Neural cell (in vitro differentiated cells): ENCODE measurements at regions not wholly inside any gene's neighbourhood (a gene's known extent, or its start where the extent isn't known, plus 50 kb on each side); places are given as distances from the start of the nearest gene placed in this dataset.

Source experiments
- H2AFZ ChIP-seq: fragments of 200-600, 300-800 bp; sonication (generic), shearing (Covaris generic); 2 replicates; pipeline ENCODE4 v1.6.0; 2014; ENCODE audit warnings: low read depth, mild to moderate bottlenecking, antibody characterized with exemption, low read length, moderate library complexity
- H3F3A ChIP-seq: fragments of 200-600 bp; shearing (Covaris generic); 2 replicates; pipeline ENCODE4 v1.6.1; 2016; ENCODE audit warnings: mild to moderate bottlenecking, moderate library complexity, mixed read lengths, antibody characterized with exemption, low read length; ENCODE audit not compliant: insufficient read depth, poor library complexity, severe bottlenecking
- H3K27ac ChIP-seq: fragments of 200-600, 300-800 bp; sonication (generic), shearing (Covaris generic); 2 replicates; pipeline ENCODE4 v1.5.1; 2014; ENCODE audit warnings: mild to moderate bottlenecking, low read length, moderate library complexity
- H3K27me3 ChIP-seq: fragments of 300-800, 200-600 bp; sonication (generic), shearing (Covaris generic); 2 replicates; pipeline ENCODE4 v1.6.0; 2014; ENCODE audit warnings: mild to moderate bottlenecking, low read depth, low read length, moderate library complexity; ENCODE audit not compliant: insufficient read depth
- H3K36me3 ChIP-seq: fragments of 300-800, 200-600 bp; sonication (generic), shearing (Covaris generic); 2 replicates; pipeline ENCODE4 v1.5.1; 2014; ENCODE audit warnings: mild to moderate bottlenecking, antibody characterized with exemption, low read length, moderate library complexity; ENCODE audit not compliant: insufficient read depth
- H3K4me2 ChIP-seq: fragments of 300-800, 200-600 bp; sonication (generic), shearing (Covaris generic); 2 replicates; pipeline ENCODE4 v1.6.0; 2014; ENCODE audit warnings: mild to moderate bottlenecking, low read length
- H3K4me3 ChIP-seq: fragments of 300-800, 200-600 bp; sonication (generic), shearing (Covaris generic); 2 replicates; pipeline ENCODE4 v1.5.1; 2014; ENCODE audit warnings: mild to moderate bottlenecking, low read length, moderate library complexity
- H3K79me2 ChIP-seq: fragments of 200-600 bp; shearing (Covaris generic); replicated peaks from 2 replicates; pipeline ENCODE4 v1.6.0; 2014; ENCODE audit warnings: mild to moderate bottlenecking, low read length, moderate library complexity; ENCODE audit not compliant: insufficient read depth
- H3K9ac ChIP-seq: fragments of 300-800, 200-600 bp; sonication (generic), shearing (Covaris generic); 2 replicates; pipeline ENCODE4 v1.6.1; 2016; ENCODE audit warnings: mild to moderate bottlenecking, low read length, mixed read lengths
- H3K9me2 ChIP-seq: fragments of 200-600 bp; shearing (Covaris generic); 2 replicates; pipeline ENCODE4 v1.6.1; 2016; ENCODE audit warnings: mild to moderate bottlenecking, low read length, mixed read lengths; ENCODE audit not compliant: insufficient read depth
- H3K9me3 ChIP-seq: fragments of 200-600, 300-800 bp; sonication (generic), shearing (Covaris generic); 2 replicates; pipeline ENCODE4 v1.6.1; 2016; ENCODE audit warnings: mild to moderate bottlenecking, mixed run types, low read length, moderate library complexity, mixed read lengths
- H4K20me1 ChIP-seq: fragments of 200-600 bp; shearing (Covaris generic); 2 replicates; pipeline ENCODE4 v1.6.1; 2016; ENCODE audit warnings: mild to moderate bottlenecking, mixed run types; ENCODE audit not compliant: insufficient read depth
- CTCF ChIP-seq: fragments of 450-650 bp; IDR thresholded peaks from 2 replicates; pipeline ENCODE4 v1.5.1; 2014; ENCODE audit warnings: antibody characterized with exemption, mild to moderate bottlenecking, moderate library complexity; ENCODE audit not compliant: poor library complexity, severe bottlenecking
- EP300 ChIP-seq: fragments of 450-650 bp; conservative IDR thresholded peaks from 2 replicates; pipeline ENCODE4 v1.6.1; 2014; ENCODE audit warnings: antibody characterized with exemption, mild to moderate bottlenecking, moderate library complexity; ENCODE audit not compliant: poor library complexity, severe bottlenecking
- EZH2 ChIP-seq: fragments of 200-600, 300-800 bp; shearing (Covaris generic), sonication (generic); IDR thresholded peaks from 2 replicates; pipeline ENCODE4 v1.6.1; 2014; ENCODE audit warnings: antibody characterized with exemption, low read length, borderline replicate concordance, mild to moderate bottlenecking; ENCODE audit not compliant: insufficient read depth, poor library complexity, severe bottlenecking
- MXI1 ChIP-seq: fragments of 450-650 bp; conservative IDR thresholded peaks from 2 replicates; pipeline ENCODE4 v1.6.1; 2014; ENCODE audit warnings: antibody characterized with exemption, mild to moderate bottlenecking; ENCODE audit not compliant: poor library complexity, severe bottlenecking
- POLR2AphosphoS5 ChIP-seq: IDR thresholded peaks from 2 replicates; pipeline ENCODE4 v1.6.1; 2012
- RAD21 ChIP-seq: fragments of 450-650 bp; conservative IDR thresholded peaks from 2 replicates; pipeline ENCODE4 v1.6.1; 2014; ENCODE audit warnings: antibody characterized with exemption, mild to moderate bottlenecking, moderate library complexity
- REST ChIP-seq: IDR thresholded peaks from 2 replicates; pipeline ENCODE4 v1.6.1; 2012; ENCODE audit warnings: borderline replicate concordance
- SMC3 ChIP-seq: fragments of 450-650 bp; conservative IDR thresholded peaks from 2 replicates; pipeline ENCODE4 v1.6.1; 2014; ENCODE audit warnings: antibody characterized with exemption, mild to moderate bottlenecking, moderate library complexity; ENCODE audit not compliant: poor library complexity
- TAF1 ChIP-seq: IDR thresholded peaks from 2 replicates; pipeline ENCODE4 v1.6.1; 2012; ENCODE audit warnings: low read depth

- Histone ChIP-seq H3K4me3 (no peak overlapping the region), H3K79me2 (no peaks in the 10 kb centered on the region), H3F3A (no peaks in the 10 kb centered on the region), H3K9me2 (no peaks in the 10 kb centered on the region), H3K27me3 (no peaks in the 10 kb centered on the region), H3K36me3 (no peaks in the 10 kb centered on the region), H3K9me3 (no peaks in the 10 kb centered on the region), H2AFZ (no peak overlapping the region), H4K20me1 (no peaks in the 10 kb centered on the region), H3K9ac (no peak overlapping the region), H3K27ac (no peak overlapping the region), H3K4me2 (no peak overlapping the region)
- TF ChIP-seq RAD21: no peak
- no peak for TF ChIP-seq POLR2AphosphoS5
- no peak for TF ChIP-seq CTCF
- TF ChIP-seq REST: no peak
- no peak for TF ChIP-seq TAF1
- no peak for TF ChIP-seq SMC3
- TF ChIP-seq EZH2: no peak
- TF ChIP-seq MXI1: no peak
- no peak for TF ChIP-seq EP300
Observed at GRCh38 chr4:20462426-20463175, 210.9 kb downstream of the SLIT2 start.

GRCh38 chr4:20463176-20463430 is 211.4 kb downstream of the SLIT2 start:
- no peaks in the 10 kb centered on the region for H3K9me3 ChIP-seq
- no peaks in the 10 kb centered on the region for H3F3A ChIP-seq
- no peak for TF ChIP-seq CTCF
- no peak for TF ChIP-seq MXI1
- TF ChIP-seq SMC3: no peak
- TF ChIP-seq REST: no peak
- TF ChIP-seq RAD21: no peak
- no peak for TF ChIP-seq POLR2AphosphoS5
- no peak for TF ChIP-seq EZH2
- no peak overlapping the region for H3K9ac ChIP-seq
- no peaks in the 10 kb centered on the region for H3K36me3 ChIP-seq
- no peaks in the 10 kb centered on the region for H4K20me1 ChIP-seq
- H3K9me2 ChIP-seq: no peaks in the 10 kb centered on the region
- no peak overlapping the region for H3K27ac ChIP-seq
- no peak overlapping the region for H3K4me3 ChIP-seq
- H3K79me2 ChIP-seq: no peaks in the 10 kb centered on the region
- no peak overlapping the region for H2AFZ ChIP-seq
- H3K4me2 ChIP-seq: no peak overlapping the region
- no peaks in the 10 kb centered on the region for H3K27me3 ChIP-seq
